Heart left ventricle (tissue), 13 donors: ENCODE measurements at regions not wholly inside any gene's neighbourhood (a gene's known extent, or its start where the extent isn't known, plus 50 kb on each side); places are given as distances from the start of the nearest gene placed in this dataset.

ENCODE experiments used
- POLR2A ChIP-seq, 2 donors: fragments of 450-650 bp; IDR thresholded peaks; one replicate each; pipeline ENCODE4 v1.6.1; 2017; ENCODE audit warnings: antibody characterized with exemption in 2 of 2, mild to moderate bottlenecking in 2 of 2, moderate library complexity in 2 of 2
- TF ChIP-seq, protein P1 (sequence below), 12 donors: fragments of 200-600 bp; sonication (generic) in 4 of 12; IDR thresholded peaks; one replicate each; pipeline versions ENCODE4 v1.5.0 to v1.8.0; 2018 to 2022; ENCODE audit warnings: antibody characterized with exemption in 12 of 12, mild to moderate bottlenecking in 5 of 12
- donor health status: ischemic (EF 13 %, LVEDD 7.1; RV severe dilation, severe dysfunction).
- donor health status: DM: no; HTN: yes; CAD: no.
- donor health status: DM: no; HTN: no; CAD: no.
- donor health status: ischemic (EF 25% LVEDD 6.9; RV normal size, moderate dysfunction).
- donor health status: ischemic (EF 25% LVEDD 5.7; RV mildly dilated, moderate dysfunction).
- donor health status: ischemic (EF 35%, LVEDD 5.7; RV mildly dilated, moderate dysfunction).
- donor health status: nonischemic (EF 11% LVEDD 7.7; RV severe dilation, severe dysfunction).
- donor health status: DM: yes; HTN: yes; CAD: no.
- donor health status: PGD.
- donor health status: ischemic (EF 29% LVEDD 5.4; RV normal size, mild dysfunction).
- donor health status: nonischemic (EF 23%, LVEDD 6.1; RV moderate dilation, normal function).

- TF ChIP-seq POLR2A (IDR thresholded peaks at IDR 0.05) = no peak
- TF ChIP-seq, protein P1, sequence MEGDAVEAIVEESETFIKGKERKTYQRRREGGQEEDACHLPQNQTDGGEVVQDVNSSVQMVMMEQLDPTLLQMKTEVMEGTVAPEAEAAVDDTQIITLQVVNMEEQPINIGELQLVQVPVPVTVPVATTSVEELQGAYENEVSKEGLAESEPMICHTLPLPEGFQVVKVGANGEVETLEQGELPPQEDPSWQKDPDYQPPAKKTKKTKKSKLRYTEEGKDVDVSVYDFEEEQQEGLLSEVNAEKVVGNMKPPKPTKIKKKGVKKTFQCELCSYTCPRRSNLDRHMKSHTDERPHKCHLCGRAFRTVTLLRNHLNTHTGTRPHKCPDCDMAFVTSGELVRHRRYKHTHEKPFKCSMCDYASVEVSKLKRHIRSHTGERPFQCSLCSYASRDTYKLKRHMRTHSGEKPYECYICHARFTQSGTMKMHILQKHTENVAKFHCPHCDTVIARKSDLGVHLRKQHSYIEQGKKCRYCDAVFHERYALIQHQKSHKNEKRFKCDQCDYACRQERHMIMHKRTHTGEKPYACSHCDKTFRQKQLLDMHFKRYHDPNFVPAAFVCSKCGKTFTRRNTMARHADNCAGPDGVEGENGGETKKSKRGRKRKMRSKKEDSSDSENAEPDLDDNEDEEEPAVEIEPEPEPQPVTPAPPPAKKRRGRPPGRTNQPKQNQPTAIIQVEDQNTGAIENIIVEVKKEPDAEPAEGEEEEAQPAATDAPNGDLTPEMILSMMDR (IDR thresholded peaks at IDR 0.05) = no peak
Measured at GRCh38 chr5:12704955-12705354, 800.7 kb upstream of the CTNND2 start.
